Astrocyte of the hippocampus (primary cell): ENCODE measurements at regions not wholly inside any gene's neighbourhood (a gene's known extent, or its start where the extent isn't known, plus 50 kb on each side); places are given as distances from the start of the nearest gene placed in this dataset.

Experiments used
- DNase-seq: peaks from one replicate; pipeline ENCODE4 v3.0.0; 2011; ENCODE audit warnings: low read depth, low spot score

DNA sequence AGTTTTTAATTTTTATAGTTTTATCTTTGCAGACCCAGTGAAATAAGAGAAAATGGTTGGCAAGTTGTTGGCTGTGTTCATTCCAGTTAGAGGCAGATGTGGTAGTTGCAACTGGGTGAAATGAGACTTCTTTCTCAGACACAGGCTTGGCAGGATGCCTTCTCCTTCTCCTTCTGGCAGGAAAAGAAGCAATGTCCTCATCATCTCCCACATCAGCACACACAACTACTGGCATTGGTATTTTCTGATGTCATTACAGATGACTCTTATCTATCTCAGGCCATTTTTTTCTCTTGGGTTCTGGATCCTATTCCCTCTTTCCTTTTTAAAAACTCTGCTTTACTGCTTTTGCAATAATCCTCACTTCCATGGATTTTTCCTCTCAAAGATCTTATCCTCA is 103.3 kb upstream of the EDIL3 start:
- DNase-seq: peak; percentile 74

DNA sequence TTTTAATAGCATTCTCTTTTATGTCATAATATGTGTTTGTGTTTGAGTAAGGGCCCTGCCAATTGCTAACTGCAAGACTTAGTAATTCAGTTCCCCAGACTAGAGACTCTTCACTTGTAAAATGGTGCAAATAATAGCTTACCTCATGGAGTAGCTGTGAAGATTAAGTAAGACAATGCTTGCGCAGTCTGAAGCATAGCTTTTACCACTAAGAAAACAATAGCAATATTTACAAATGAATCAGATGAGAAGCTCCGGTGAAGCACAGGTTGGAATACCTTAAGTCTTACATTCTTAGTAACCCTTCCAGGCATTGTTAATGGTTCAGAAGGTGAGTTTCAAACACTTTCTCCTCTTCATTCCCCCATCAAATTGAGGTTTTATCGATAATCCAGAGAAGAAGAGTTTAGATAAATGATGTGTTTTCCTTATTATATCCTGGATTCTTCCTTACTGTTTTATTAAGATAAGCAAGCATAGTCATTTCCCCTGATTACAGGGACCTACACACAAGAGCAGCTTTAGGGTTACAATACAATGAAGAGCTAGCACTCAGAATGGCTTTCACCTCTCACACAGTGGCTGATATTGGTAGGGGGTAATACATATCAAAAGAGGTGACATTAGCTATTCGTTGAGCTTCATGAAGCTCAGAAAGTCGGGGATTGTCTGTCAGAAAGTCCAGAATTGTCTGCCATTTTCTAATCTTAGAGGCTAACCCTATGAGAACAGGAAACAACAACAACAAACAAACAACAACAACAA is 96.4 kb upstream of the EDIL3 start:
- no peak for DNase-seq

DNA sequence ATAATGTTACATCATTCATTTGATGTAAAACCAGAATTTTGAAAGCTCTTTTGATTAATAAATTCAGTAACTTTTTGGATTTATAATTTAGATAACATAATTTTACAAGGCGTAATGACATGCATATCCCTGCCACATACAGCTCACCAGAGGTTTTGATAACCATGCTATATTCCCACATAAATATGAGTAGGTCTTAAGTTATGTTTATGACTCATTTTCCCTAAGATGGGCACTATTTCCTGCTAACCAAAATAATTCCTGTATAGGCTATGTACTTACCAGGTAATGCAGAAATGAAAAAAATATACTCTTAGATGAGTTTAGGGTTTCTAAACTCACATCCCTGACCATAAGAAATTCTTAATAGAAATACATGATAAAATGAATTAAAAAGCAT is 93.9 kb upstream of the EDIL3 start:
- DNase-seq: no peak

- no peak for DNase-seq
These were observed 92.8 kb upstream of the EDIL3 start for GRCh38 chr5:84477485-84477884.

DNA sequence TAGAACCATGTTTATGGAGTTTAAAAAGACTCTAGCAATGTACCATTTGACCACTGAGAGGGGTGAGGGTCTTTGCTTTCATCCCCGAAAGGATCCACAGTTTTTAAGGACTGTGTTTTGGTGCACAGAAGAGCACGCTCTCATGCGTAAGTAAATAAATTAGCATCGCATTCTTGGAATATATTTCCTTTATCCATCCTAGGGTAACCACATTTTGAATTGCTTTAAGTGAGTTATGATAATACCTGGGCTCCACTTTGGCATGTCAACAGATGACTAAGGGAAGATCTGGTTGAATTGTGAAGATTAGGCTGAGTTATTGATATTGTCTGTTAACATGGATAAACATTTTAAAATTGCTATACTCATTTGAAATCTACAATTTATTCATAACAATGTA is 89.4 kb upstream of the EDIL3 start:
- DNase-seq: no peak

- DNase-seq: no peak
These were observed 68.7 kb upstream of the EDIL3 start for GRCh38 chr5:84453405-84453804.

GRCh38 chr5:84450617-84451414 is 66.1 kb upstream of the EDIL3 start:
- DNase-seq: no peak

GRCh38 chr5:84445049-84445685 is 60.5 kb upstream of the EDIL3 start:
- no peak for DNase-seq

DNA sequence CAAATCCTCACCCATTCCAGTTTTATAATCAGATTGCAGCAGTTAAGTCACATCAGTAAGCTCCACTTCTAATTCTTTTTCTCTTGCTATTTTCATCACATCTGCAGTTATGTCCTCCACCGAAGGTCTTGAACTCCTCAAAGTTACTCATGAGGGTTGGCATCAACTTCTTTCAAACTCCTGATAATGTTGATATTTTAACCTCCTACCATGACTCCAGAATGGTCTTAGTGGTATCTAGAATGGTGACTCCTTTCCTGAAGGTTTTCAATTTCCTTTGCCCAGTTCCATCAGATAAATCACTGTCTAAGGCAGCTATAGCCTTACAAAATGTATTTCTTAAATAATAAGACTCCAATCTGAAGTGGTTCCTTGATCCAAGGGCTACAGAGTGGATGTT is 53.8 kb upstream of the EDIL3 start:
- peak; percentile 12 for DNase-seq

- peak; percentile 80 for DNase-seq
These were observed 53.1 kb upstream of the EDIL3 start for GRCh38 chr5:84437673-84438315.

DNA sequence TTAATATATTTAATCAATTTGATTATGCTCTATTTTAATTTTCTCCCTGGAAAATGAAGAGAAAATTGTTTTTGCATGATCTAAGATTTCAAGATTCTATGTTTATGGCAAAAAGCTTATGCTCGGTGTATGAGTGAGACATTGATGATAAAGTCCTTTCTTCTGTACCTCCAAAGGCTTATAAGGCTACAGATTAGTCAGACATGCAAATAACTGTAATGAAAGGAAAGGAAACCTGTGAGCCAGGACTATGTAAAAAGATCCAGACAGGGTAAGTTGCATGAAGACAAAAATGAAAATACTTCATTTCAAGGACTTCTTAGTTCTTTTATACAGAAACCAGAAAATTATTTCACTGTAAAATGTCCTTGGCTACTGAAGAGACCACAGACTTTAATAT is 52.2 kb upstream of the EDIL3 start:
- DNase-seq: peak; percentile 55

GRCh38 chr5:84435861-84436346 is 51.2 kb upstream of the EDIL3 start:
- DNase-seq: peak; percentile 71
